CD4-positive, alpha-beta T cell (primary cell): ENCODE measurements at regions not wholly inside any gene's neighbourhood (a gene's known extent, or its start where the extent isn't known, plus 50 kb on each side); places are given as distances from the start of the nearest gene placed in this dataset.

Source experiments
- ATAC-seq: fragments of 200-7000 bp; cut with Tn5 transposase; one replicate; pipeline ENCODE4 v1.10.0; 2022; ENCODE audit warnings: mild to moderate bottlenecking; ENCODE audit not compliant: poor library complexity
- CTCF ChIA-PET: fragments of 350-600 bp; sonication (Branson Sonifier 250); formaldehyde crosslinking; loops from one replicate; lab custom pipeline; 2021; ENCODE audit warnings: antibody characterized with exemption, inconsistent platforms; lab: Charles Lee
- POLR2A ChIA-PET: fragments of 350-600 bp; sonication (Branson Sonifier 250); formaldehyde crosslinking; loops from one replicate; lab custom pipeline; 2021; ENCODE audit warnings: antibody characterized with exemption, inconsistent platforms; lab: Charles Lee
- DNase-seq, 14 experiments: peaks; one replicate each; pipeline ENCODE4 v3.0.0-alpha.2; 2013 to 2020; ENCODE audit warnings: mixed read lengths in 2 of 14
- H3K27ac ChIP-seq, 2 donors: one replicate each; pipeline versions ENCODE4 v1.5.1 to v1.7.0; 2013; ENCODE audit warnings: low read length in 2 of 2, low read depth in 1 of 2, mild to moderate bottlenecking in 1 of 2
- H3K27me3 ChIP-seq, 2 experiments: 1 replicate in 1 of 2; 2 replicates in 1 of 2; pipeline versions ENCODE4 v1.6.1 to v1.7.0; 2013; ENCODE audit warnings: low read length in 2 of 2, control low read depth in 1 of 2, mild to moderate bottlenecking in 1 of 2, moderate library complexity in 1 of 2; ENCODE audit not compliant: insufficient read depth in 2 of 2, control insufficient read depth in 1 of 2
- H3K36me3 ChIP-seq: one replicate; pipeline ENCODE4 v1.6.1; 2013; ENCODE audit warnings: low read length, control low read depth; ENCODE audit not compliant: insufficient read depth
- H3K4me1 ChIP-seq: one replicate; pipeline ENCODE4 v1.6.1; 2013; ENCODE audit warnings: low read length, control low read depth; ENCODE audit not compliant: insufficient read depth
- H3K4me3 ChIP-seq: one replicate; pipeline ENCODE4 v1.5.1; 2013; ENCODE audit warnings: mild to moderate bottlenecking, low read length, moderate library complexity
- H3K9me3 ChIP-seq, 2 experiments: 1 replicate in 1 of 2; 2 replicates in 1 of 2; pipeline versions ENCODE4 v1.6.1 to v1.7.0; 2013; ENCODE audit warnings: low read length in 2 of 2, mild to moderate bottlenecking in 2 of 2, control low read depth in 1 of 2, moderate library complexity in 1 of 2; ENCODE audit not compliant: control insufficient read depth in 1 of 2, insufficient read depth in 1 of 2
- H3K27ac Mint-ChIP-seq: one replicate; pipeline ENCODE4 v1.8.0; 2020; ENCODE audit warnings: mixed read lengths
- H3K27me3 Mint-ChIP-seq: one replicate; pipeline ENCODE4 v1.8.0; 2021; ENCODE audit warnings: mixed read lengths
- H3K36me3 Mint-ChIP-seq: one replicate; pipeline ENCODE4 v1.8.0; 2021; ENCODE audit warnings: low read depth, mixed read lengths
- H3K4me1 Mint-ChIP-seq: one replicate; pipeline ENCODE4 v1.8.0; 2021; ENCODE audit warnings: low read depth, mixed read lengths
- H3K4me3 Mint-ChIP-seq: one replicate; pipeline ENCODE4 v1.8.0; 2020; ENCODE audit warnings: mild to moderate bottlenecking, mixed read lengths
- H3K9me3 Mint-ChIP-seq: one replicate; pipeline ENCODE4 v1.8.0; 2020; ENCODE audit warnings: mixed read lengths
- intact Hi-C, 2 experiments: fragments of 100-400 bp; cut with DNase I in 1 of 2; cut with micrococcal nuclease in 1 of 2; formaldehyde crosslinking; loops; one replicate each; pipeline versions ENCODE4 v1.15.1 to v1.9.0; 2023 to 2025; cut with DNase I, micrococcal nuclease
- TF ChIP-seq, protein P1 (sequence below): fragments of 200-600 bp; IDR thresholded peaks from one replicate; pipeline ENCODE4 v1.8.0; 2022; ENCODE audit warnings: antibody characterized with exemption, mild to moderate bottlenecking

DNA sequence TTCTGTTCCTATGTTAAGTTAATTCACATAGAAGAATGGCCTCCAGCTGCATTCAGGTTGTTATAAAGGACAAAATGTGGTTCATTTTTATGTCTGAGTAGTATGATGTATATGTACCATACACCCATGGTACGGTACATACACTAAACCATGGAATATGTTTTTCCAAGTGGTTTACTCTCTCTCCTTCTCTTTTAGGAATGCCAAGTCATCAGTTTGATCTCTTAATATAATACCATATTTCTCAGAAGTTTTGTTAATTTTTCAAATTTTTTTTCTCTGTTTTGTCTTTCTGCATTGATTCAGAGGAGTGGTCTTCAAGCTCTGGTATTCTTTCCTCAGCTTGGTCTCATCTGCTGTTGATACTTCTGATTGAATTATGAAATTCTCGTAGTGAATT, 230.9 kb downstream of the DSEL start:
- Mint-ChIP-seq H3K9me3 (no peaks in the 10 kb centered on the region), H3K27me3 (no peaks in the 10 kb centered on the region), H3K4me1 (no peaks in the 10 kb centered on the region), H3K36me3 (no peaks in the 10 kb centered on the region), H3K27ac (no peak overlapping the region), H3K4me3 (no peak overlapping the region)
- Histone ChIP-seq H3K4me1 (no peaks in the 10 kb centered on the region), H3K36me3 (no peaks in the 10 kb centered on the region), H3K9me3 (no peaks in the 10 kb centered on the region), H3K27ac (no peak overlapping the region), H3K27me3 (no peaks in the 10 kb centered on the region), H3K4me3 (no peak overlapping the region)
- POLR2A ChIA-PET: no interaction called here
- intact Hi-C loops: no loop called here
- no peak for DNase-seq
- TF ChIP-seq, protein P1, sequence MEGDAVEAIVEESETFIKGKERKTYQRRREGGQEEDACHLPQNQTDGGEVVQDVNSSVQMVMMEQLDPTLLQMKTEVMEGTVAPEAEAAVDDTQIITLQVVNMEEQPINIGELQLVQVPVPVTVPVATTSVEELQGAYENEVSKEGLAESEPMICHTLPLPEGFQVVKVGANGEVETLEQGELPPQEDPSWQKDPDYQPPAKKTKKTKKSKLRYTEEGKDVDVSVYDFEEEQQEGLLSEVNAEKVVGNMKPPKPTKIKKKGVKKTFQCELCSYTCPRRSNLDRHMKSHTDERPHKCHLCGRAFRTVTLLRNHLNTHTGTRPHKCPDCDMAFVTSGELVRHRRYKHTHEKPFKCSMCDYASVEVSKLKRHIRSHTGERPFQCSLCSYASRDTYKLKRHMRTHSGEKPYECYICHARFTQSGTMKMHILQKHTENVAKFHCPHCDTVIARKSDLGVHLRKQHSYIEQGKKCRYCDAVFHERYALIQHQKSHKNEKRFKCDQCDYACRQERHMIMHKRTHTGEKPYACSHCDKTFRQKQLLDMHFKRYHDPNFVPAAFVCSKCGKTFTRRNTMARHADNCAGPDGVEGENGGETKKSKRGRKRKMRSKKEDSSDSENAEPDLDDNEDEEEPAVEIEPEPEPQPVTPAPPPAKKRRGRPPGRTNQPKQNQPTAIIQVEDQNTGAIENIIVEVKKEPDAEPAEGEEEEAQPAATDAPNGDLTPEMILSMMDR: no peak
- CTCF ChIA-PET: no interaction called here
- no peak for ATAC-seq

DNA sequence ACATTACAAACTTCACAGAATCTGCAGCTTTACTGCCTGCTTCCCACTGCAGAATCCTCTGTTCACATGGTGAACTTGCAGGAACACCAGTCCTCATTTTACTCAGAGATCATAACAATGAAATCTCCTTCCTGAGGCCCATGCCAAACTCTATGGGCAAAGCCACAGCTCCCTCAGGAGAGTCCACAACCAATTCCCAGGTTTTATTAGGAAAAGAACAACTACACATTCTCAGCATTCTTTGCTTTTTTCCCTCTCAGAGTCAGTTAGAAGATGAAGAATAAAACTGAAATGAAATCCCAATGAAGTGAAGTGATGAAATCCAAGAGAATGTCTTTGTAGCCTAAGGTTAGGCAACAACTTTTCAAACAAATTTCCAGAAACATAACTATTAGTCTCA, 233.7 kb downstream of the DSEL start:
- H3K9me3 Mint-ChIP-seq: no peaks in the 10 kb centered on the region
- H3K9me3 ChIP-seq: no peaks in the 10 kb centered on the region
- intact Hi-C loops: no loop called here
- H3K27ac Mint-ChIP-seq: no peak overlapping the region
- H3K36me3 Mint-ChIP-seq: no peaks in the 10 kb centered on the region
- no peaks in the 10 kb centered on the region for H3K4me1 ChIP-seq
- no peak overlapping the region for H3K4me3 Mint-ChIP-seq
- ChIA-PET CTCF (no interaction called here), POLR2A (no interaction called here)
- TF ChIP-seq, protein P1: no peak
- H3K4me3 ChIP-seq: no peak overlapping the region
- no peak for ATAC-seq
- H3K36me3 ChIP-seq: no peaks in the 10 kb centered on the region
- H3K4me1 Mint-ChIP-seq: no peaks in the 10 kb centered on the region
- no peaks in the 10 kb centered on the region for H3K27me3 Mint-ChIP-seq
- H3K27me3 ChIP-seq: no peaks in the 10 kb centered on the region
- DNase-seq: no peak
- H3K27ac ChIP-seq: no peak overlapping the region

DNA sequence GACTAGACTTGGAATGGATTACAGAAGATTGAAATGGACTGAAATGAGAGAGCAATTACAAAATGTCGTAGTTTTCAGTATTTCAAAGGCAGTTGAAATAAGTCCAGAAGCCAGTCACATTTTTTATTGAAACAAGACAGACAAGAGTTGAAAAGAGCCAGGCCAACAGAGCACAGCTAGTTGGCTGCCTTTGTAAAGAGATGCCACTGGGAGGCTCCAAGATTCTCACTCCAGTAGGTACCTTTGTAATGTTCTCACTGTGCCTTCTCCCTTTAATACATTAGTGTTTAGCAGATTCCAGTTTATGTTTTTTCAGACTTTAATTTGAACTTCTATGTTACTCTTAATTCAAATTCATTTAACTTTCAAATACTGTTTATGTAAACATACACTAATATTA, 234.8 kb downstream of the DSEL start:
- no peak for DNase-seq
- Histone ChIP-seq H3K36me3 (no peaks in the 10 kb centered on the region), H3K4me3 (no peak overlapping the region), H3K4me1 (no peaks in the 10 kb centered on the region), H3K9me3 (no peaks in the 10 kb centered on the region), H3K27ac (no peak overlapping the region), H3K27me3 (no peaks in the 10 kb centered on the region)
- no peak overlapping the region for H3K4me3 Mint-ChIP-seq
- ChIA-PET CTCF (no interaction called here), POLR2A (no interaction called here)
- H3K27ac Mint-ChIP-seq: no peak overlapping the region
- no peak for ATAC-seq
- no peaks in the 10 kb centered on the region for H3K36me3 Mint-ChIP-seq
- H3K9me3 Mint-ChIP-seq: no peaks in the 10 kb centered on the region
- no peaks in the 10 kb centered on the region for H3K4me1 Mint-ChIP-seq
- intact Hi-C loops: no loop called here
- TF ChIP-seq, protein P1: no peak
- H3K27me3 Mint-ChIP-seq: no peaks in the 10 kb centered on the region
